Fibroblast of peridontal ligament (primary cell): ENCODE measurements at regions not wholly inside any gene's neighbourhood (a gene's known extent, or its start where the extent isn't known, plus 50 kb on each side); places are given as distances from the start of the nearest gene placed in this dataset.

Experiments used
- DNase-seq: peaks from one replicate; pipeline ENCODE4 v3.0.0-alpha.2; 2010; ENCODE audit errors: extremely low read depth

DNA sequence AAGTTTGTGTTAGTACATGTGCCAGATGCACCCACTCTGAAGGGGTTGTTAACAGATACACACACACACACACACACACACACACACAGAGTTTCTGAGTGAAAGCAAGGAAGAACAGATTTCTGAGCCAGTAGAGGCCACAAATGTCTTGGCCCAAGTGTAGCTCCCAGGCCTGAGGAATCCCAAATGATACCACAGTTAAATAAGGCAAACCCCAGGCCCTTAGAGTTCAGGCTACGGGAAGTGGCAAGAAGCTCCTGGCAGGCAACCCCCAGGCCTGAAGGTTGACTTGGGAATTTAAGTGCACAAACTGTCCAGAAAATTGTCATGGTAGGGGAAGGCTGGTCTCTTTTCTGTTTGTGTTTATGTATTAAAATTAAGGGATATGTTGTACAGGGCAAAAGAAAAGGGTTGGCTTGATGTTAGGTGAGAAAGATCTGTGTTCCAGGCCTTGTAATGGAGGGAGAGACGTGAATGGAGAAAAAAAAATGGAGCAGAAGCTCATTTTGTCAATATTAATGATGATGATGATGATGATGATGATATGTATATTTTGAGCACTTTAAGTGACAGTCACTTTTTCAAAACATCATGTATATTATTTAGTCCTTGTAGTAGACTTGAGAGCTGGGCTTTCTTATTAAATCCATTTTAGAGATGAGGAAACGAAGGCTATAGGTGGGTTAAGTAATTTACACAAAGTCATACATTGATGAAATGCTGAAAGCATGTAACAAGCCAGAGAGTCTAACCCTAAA is 317.0 kb upstream of the JAG1 start:
- DNase-seq = no peak

DNA sequence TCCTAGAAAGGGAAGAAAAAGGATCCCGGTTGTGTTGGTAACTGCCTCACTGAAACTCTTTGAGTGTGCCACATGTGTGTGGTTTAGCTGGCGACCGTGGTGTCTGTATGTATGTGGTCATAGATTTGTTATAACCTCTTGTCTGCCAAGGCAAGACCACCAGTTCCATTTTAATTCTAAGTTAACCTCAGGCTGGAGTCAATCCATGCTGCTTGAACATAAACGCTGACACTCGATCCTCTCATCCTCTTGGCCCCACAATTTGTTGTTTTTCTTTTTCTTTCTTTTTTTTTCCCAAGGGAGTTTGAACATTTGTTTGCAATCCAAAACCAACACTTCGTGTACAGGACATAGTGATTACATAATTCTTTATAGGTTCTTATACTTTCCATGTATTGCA is 318.9 kb upstream of the JAG1 start:
- peak; percentile 68 for DNase-seq

DNA sequence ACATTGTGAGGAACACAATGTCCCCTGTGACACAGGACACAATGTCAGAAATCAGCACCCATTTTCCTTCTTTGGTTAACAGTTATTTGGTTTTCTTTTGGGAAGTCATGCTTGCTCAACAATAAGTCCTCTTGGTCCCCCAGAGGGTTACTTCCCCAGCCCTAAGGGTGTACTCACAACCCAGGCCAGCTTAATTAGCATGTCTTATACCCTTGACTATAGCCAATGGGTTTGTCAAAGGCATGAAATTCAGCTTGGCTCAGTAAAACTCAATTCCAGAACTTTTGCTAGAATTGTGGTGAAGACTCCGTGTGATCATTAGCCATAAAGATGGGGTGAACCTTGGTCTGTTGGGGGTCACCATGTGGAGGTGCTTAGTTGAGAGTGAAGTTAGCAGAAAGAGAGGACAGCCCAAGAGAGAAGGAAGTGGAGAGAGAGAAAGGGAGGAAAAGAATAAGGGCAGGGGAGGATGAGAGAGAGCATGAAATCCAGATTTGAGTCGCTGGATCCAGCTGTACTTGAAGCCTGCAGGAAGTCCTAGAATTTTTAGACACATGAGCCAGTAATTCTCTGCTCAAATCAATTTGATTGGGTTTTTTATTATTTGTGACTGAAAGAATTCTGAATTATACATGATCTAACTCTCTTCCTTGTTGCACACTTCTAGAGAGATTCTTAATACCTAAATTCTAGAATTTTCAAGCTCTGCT is 321.3 kb upstream of the JAG1 start:
- no peak for DNase-seq

DNA sequence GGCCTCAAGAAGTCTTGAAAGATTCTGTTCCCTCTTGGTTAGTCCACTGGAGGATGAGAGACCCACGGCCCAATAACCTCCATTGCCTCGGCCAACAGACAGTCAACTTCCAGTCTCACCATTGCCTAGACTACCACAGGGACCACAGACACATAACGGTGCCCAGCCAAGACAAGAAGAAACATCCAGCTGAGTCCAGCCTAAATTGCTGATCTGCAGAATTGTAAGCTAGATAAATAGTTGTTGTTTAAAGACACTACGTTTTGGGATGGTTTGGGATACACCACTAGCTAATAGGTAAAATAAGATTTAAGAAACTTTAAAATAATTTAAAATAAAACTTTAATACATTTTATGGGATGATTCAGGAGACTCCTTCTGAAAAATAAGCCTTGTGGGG is 324.7 kb upstream of the JAG1 start:
- no peak for DNase-seq

DNA sequence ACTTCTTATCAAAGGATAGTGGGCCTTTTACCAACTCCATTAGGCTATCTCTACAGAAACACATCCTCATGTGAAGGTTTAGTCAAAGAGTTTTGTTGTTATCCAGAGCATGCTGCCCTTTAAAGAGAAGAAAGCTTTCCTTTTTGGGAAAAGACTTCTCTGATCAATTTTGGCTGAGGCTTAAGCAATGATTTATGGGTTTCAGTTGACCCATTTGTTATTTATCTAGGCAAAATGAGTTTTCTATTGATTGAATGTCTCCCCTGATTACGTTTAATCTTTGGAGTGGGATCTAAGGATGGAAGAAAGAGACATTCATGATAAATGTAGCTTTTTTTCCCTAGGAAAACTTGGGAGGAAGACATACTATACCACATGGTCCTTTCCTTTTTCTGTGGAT is 326.6 kb upstream of the JAG1 start:
- no peak for DNase-seq

DNA sequence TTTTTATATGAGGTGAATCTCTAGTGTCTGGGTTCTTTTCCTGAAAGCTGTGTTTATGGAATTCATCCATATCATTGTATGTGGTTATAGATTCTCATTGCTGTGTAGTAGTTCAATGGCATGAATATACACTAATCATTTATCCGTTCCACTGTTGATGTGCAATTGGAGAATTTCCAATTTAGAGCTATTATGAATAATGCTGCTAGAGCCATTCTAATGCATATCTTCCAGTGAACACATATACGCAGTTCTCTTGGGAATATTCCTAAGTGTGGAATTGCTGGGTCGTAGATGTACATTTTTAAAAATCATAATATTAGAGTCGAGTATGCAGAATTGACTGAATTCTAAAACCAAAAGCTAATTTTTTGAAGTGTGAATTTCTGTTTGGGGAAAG is 327.5 kb upstream of the JAG1 start:
- no peak for DNase-seq

DNA sequence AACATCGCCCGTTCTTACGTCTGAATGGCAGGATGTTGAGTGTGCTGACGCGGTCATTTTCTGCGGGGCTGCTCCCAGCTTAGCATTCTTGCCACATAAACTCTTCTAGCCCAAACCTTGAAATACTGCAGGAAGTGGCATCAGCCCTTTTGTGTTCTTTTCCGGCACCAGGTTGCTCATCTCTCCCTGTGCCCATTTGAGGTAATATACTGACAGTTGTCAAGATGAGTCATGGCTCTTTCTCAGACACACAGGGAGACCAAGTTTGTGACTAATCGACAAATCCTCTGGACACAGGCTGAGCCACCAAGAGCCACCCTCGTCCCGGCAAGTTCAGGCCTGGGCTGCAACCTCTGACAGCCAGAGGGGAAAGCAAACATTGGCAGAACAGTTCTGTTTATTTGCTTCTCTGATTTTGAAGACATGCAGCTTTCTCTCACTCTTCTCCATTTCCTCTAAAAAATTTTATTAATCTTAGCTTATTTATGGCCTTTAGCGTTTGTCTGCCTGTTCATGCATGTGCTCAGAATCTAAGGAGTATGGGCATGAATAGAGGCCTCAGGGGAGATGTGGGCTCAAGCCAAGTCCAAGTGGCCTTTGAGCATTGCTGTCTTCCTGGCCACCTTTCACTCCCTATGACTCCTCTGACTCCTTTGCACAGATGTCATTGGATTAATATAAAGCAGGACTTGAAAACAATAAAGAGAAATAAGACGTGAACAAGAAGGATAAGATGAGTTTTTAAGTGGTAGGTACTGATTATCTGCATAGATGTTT is 328.2 kb upstream of the JAG1 start:
- peak; percentile 56 for DNase-seq

DNA sequence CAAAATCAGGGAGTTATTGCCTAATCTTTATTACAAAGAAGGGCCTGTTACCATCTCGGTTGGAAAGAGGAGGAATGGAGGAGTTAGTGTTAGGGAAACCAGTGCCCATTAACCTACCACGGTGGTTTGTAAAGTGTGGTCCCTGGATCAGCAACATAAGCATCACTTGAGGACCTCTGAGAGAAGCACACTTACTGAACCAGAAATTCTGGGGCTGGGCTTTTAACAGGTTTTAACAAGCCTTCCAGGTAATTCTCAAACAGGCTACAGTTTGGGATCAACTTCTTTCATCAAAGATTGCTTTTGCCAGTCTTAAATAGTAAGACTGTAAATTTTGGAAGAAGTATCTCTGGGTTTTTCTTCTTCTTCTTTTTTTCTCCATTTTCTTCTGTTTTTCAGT is 329.5 kb upstream of the JAG1 start:
- no peak for DNase-seq

DNA sequence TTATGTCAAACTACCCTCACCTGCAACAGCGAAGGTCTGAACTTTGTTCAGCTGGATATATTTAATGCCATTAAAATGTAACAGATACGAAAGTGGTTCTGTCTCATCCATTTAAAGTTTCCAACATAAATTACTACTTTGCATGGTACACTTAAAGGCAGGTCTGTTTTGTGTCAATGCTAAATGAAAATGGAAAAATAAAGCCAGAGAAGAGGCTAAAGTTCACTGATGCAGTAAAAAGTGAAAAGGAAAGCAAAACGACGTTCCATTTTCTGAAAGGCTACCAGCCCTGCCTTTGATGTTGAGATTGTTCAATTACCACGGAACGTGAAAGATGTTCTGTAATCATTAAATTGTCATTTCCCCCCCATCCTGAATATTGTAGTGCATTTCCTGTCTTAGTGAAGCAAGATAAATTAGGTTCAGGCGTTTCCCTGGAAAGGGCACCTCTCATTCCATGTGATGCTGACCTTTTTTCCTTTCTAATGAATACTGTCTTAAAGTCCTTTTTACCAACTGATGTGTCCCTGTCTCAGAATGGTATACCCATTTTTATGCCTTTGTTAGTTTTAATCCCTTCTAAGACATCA is 334.7 kb upstream of the JAG1 start:
- no peak for DNase-seq

DNA sequence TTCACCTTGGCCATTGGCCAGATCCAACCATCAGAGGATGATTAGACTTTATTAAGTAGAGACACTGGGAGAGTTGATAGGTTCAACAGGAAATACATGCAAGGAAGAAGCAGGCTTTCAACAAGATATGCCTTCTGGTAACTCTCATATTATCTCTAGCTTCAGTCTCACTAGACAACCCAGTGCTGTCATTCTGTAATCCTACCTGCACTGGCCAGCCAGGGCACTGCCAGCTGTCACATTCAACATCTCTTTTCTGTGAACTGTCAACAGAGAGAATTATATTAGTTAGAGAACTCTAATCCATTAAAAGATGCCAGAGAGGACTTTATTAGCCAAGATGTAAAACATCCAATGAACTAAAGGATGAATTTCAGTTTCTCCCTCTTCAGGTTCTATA is 337.9 kb upstream of the JAG1 start:
- no peak for DNase-seq

DNA sequence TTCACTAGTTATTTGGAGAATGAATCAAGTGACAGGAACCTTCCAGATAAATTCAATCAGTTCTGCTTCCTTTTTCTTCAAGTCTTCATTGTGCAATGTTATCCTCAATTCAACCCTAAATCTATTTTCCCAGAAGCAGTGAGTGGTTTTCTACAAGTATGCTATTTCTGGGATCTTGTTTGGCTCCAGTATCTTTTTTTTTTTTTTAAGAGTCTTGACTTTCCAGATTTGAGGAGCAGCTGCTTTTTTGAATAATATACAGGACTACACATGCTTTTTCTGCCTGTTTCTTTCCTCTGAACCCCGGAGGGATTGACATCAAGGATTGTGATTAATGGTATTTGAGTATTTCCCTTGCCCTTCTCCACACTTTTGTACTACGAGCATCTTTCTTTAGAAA is 339.2 kb upstream of the JAG1 start:
- peak; percentile 94 for DNase-seq

DNA sequence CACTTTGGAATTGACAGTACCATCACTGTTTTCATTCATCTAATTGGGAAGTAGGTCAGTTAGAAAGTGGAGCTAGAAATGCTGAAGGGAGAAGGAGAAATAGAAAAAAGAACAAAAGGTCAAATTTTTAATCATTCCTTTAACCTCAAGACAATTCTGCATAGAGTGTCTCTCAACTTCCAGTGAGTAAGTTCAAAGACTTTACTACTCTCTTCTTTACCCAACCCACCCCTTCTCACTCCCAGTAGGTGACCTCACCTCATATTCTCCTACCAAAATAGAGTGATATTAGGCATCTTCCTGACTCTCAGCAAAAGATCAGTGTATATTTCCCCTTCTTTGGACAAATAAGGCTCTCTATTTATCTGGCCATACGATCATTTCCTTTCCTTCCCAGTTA is 340.0 kb upstream of the JAG1 start:
- no peak for DNase-seq

DNA sequence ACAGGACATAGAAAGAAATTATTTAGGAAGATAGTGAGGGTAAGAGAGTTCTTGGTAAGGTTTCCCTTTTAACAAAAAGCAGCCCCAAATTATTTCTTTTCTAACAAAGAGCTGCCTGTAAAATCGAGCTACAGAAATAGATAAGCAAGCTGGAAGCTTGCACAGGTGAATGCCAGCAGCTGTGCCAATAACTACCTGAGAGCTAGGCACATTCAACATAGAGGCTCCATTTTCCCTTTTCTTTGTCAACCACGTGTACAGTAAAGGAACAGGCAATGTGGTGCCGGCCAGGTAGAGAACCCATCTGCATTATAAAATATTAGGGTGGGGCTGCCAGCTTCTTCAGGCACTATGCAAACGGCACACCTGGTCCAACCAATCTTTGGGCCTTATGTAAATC is 341.6 kb upstream of the JAG1 start:
- DNase-seq = no peak

DNA sequence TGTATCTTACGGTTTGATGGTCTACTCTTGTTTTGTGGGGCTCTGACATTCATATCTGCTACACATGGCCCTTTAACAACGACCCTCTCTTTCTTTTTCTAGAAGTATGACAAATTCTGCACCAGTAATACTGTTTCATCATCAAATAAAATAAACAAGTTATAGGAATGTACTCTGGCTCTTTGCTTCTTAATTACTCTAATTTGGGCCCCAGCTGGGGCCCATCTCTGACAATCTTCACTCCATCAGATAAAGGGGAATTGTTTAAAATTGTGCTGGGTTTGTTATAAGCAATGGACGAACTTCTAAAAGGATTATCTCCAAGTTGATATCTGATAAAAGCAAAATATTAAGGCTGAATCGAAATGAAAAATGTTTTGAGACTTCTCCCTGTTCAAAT is 343.6 kb upstream of the JAG1 start:
- no peak for DNase-seq

DNA sequence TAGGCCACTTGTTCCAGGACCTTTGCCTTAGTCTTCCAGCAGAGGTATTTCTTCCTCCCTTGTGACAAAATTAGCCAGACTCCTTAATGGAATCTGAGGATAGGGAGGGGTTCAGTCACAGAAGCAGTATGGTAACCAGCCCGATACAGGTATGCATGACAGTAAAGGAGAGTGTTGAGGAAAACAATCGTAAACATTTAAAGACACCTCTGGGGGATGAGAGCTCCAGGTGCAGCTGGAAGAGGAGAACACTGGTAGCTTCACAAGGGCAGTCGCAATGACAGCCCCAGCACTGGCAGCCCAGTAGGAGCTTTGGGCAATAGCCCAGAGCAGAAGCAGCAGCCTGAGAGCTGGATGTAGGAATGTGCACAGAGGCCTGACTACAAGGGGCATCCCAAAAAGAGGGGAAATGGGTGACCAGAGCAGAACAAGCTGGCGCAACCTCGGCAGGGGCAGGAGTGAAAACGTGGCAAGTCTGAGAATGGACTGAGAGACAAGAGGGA is 344.9 kb upstream of the JAG1 start:
- no peak for DNase-seq

DNA sequence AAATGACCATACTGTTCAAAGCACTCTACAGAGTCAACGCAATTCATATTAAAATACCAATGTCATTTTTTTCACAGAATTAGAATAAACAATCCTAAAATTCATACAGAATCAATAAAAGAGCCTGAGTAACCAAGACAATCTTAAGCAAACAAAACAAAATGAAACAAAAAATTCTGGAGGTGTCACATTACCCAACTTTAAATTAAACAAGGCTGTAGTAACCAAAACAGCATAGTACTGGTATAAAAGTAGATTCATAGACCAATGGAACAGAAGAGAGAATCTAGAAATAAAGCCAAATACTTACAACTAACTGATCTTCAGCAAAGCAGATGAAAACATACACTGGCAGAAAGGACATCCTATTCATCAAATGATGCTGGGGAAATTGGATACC is 346.9 kb upstream of the JAG1 start:
- peak; percentile 41 for DNase-seq

DNA sequence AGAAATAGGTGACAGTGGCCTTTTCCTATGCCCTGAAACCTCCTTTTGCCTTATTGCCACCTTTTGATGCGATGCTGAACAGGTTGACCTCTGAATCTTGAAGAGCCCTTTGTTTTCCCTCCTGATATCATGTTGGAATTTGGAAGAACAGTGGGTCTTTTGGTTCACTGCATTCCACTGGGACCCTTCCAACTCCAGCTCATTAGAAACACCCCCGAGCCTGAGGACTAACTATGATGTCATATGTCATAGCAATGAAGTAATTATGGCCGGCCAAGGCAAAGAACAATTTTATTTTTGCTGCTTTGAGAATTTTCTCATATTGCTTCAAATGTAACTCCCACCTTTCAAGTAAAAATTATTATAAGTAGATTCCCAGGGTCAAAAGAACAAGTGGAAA is 353.4 kb upstream of the JAG1 start:
- no peak for DNase-seq

DNA sequence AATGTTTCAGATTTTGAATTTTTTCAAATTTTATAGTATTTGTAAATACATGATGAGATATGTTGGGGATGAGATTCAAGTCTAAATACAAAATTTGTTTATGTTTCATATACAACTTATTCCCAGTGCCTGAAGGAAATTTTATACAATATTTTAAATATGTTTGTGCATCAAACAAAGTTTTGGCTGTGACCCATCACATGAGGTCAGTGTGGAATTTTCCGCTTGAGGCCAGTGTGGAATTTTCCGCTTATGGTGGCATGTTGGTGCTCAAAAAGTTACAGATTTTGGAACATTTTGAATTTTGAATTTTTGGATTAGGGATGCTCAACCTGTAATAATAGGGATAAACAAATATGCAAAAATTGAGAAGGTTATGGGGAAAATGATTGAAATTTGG is 356.6 kb upstream of the JAG1 start:
- DNase-seq = no peak

DNA sequence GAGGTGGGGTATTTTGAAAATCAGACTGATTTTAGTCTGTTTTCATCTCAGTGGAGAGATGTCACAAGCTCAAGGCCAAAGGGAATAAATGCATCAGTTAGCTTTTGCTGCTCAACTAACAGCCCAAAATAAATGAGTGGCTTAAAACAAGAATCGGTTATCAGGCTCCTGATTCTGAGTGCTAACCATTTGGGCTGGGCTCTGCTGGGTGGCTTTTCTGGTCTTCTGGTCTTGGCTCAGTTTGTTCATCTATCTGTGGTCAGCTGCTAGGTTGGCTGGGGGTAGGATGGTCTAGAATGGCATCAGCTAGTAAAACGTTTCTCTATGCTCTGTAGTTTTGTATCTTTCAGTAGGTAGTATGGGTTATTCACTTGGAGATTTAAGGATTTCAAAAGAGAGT is 357.5 kb upstream of the JAG1 start:
- DNase-seq = no peak

DNA sequence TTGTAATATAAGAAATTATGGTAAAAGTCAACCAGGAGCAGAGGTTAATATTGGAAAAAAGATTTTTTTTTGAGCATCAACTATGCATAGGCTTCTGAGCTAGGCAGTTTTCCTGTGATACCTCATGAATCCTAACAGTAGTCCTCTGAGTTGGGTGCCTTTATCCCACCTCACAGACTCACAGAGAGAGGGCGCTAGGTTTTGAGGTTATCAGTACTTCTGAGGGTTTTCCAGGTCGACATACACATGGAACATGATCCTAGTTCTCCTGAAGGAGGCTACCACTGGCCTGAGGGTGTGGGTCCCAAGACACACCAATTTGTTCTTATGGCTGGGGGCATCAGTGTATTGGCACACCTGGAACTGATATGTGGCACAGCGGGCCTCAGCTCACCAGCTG is 358.8 kb upstream of the JAG1 start:
- no peak for DNase-seq

DNA sequence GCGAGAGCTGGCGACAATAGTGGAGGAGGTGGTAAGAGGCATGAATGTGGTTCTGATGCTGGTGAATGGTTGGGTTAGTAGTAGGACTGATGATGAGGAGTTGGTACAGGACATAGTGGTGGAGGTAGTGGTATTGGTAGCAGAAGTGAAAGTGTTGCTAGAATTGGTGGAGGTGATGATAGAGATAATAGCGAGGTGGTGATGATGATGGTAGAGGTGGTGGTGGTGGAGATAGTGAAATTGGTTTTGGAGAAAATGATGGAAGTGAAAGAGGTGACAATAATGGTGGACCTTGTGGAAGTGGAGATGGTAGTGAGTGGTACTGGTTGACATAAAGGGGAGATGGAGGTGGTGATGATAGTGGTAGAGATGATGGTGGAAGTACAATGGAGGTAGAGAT is 360.2 kb upstream of the JAG1 start:
- no peak for DNase-seq

DNA sequence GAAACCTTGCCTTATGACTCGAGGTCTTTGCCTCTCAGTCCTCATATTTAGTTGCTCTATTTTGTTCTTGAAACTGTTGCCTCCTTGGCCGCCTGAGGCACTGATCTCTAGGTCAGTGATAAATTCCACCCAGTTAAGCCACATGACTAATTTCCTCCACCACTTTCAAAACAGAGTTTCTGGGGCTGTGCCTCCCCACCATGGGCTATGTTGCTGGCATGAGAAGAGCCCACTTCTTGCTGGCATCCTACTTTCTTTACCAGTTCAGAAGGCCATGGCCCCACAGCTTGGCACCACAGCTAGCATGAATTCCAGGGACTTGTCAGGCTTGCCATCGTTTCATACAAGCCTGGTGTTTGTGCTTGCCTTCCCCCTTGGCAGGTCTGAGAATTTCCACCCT is 361.4 kb upstream of the JAG1 start:
- DNase-seq = no peak
